GM19468 (cell line): ENCODE measurements at regions not wholly inside any gene's neighbourhood (a gene's known extent, or its start where the extent isn't known, plus 50 kb on each side); places are given as distances from the start of the nearest gene placed in this dataset.

Experiments used
- ATAC-seq: cut with Tn5 transposase; IDR thresholded peaks from one replicate; pipeline ENCODE4 v1.9.1; 2021; ENCODE audit warnings: mild to moderate bottlenecking, moderate library complexity, moderate number of reproducible peaks; ENCODE audit not compliant: unreplicated experiment; ENCODE audit errors: extremely low read depth

- no peak for ATAC-seq
Observed at GRCh38 chr3:69451594-69451993, 65.7 kb upstream of the FRMD4B start.

DNA sequence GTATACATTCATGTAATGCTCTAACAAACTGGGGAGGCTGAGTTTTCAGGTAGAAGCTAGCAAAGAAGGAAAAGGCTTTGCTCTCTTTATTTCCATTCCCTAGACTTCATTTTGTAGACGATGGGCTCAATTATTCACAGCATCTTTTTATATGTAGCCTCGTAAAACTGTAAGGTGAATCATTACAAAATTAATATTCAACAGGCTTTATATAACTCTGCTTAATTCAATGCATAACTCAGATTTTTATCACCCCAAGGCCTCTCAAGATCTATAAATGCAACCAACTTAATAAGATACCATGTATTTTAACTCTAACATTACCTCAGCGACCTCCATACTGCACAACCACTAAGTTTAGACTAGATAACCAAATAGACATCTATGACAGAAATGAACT, 63.0 kb upstream of the FRMD4B start:
- ATAC-seq: no peak

GRCh38 chr3:69446402-69447072, 60.6 kb upstream of the FRMD4B start:
- ATAC-seq: no peak

GRCh38 chr3:69445498-69445897, 59.6 kb upstream of the FRMD4B start:
- no peak for ATAC-seq

DNA sequence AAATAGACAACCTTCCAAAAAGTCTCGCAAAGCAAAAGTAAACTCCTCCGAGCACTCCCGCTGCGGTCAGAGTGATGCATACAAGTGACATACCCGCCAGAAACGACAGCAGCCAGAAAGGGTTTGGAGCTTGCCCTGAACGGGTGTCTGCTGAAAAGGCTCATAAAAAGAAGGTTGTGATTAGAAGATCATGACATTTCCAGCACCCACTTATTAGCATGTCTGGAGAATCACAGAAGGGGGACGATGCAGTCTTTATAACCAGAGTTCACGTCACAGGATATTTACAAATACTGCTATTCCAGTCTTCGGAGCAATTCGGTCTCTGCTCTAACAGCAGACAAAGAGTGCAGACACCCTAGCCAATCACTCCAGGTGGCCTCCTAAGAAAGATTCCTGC, 59.1 kb upstream of the FRMD4B start:
- no peak for ATAC-seq

- no peak for ATAC-seq
Observed at GRCh38 chr3:69443457-69443920, 57.6 kb upstream of the FRMD4B start.

DNA sequence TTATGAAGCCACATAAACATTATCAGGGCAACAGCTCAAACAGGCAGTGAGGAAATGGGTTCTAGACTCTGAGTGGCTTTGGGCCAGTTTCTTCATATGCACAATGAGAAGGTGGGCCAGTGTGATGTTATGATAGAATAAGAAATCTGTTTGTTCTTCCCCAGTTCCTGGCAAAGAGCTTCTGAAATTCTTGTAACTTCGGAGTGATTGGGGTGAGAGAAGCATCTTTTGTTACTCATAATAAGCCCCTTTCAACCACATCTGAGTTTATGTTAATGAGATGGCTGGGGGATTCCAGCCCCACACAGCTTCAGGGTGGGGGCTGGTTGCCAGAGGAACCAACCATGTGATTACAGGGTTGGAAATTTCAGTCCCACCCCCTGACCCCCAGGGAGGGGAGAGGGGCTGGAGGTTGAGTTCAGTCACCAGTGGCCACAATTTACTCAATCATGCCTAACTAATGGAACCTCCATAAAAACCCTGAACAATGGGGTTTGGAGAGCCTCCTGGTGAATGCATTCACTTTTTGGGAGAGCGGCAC, 57.0 kb upstream of the FRMD4B start:
- ATAC-seq: peak; percentile 20

- no peak for ATAC-seq
Observed at GRCh38 chr3:69441732-69442131, 55.8 kb upstream of the FRMD4B start.

GRCh38 chr3:69441040-69441439, 55.2 kb upstream of the FRMD4B start:
- no peak for ATAC-seq

DNA sequence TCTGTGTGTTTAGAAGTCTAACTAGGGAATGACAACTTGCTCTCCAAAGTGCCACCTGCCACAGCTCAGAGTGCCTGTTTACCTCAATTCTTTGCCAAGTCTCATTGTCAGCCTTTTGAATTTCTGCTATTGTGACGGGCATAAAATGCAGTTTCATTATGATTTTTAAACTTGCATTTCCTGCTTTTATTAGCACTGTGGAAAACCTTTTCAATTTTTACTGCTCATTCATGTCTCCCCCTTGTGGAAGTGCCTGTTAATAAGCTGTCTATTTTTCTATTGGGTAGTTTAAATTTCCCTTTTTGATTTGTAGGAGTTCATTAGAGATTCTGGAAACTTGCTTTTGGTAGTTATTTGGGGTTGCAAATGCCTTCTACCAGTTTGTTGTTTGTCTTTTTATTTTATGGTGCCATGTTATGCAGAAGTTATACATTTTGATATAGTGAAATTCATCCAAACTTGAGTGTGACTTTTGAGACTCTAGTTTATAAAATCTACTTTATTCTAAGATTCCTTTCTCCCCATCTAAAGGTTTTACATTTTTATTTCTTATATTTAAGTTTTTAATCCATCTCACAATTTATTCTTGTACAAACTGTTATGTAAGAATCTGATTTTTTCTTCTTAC, 53.9 kb upstream of the FRMD4B start:
- ATAC-seq: no peak

GRCh38 chr3:69438476-69438875, 52.6 kb upstream of the FRMD4B start:
- no peak for ATAC-seq

DNA sequence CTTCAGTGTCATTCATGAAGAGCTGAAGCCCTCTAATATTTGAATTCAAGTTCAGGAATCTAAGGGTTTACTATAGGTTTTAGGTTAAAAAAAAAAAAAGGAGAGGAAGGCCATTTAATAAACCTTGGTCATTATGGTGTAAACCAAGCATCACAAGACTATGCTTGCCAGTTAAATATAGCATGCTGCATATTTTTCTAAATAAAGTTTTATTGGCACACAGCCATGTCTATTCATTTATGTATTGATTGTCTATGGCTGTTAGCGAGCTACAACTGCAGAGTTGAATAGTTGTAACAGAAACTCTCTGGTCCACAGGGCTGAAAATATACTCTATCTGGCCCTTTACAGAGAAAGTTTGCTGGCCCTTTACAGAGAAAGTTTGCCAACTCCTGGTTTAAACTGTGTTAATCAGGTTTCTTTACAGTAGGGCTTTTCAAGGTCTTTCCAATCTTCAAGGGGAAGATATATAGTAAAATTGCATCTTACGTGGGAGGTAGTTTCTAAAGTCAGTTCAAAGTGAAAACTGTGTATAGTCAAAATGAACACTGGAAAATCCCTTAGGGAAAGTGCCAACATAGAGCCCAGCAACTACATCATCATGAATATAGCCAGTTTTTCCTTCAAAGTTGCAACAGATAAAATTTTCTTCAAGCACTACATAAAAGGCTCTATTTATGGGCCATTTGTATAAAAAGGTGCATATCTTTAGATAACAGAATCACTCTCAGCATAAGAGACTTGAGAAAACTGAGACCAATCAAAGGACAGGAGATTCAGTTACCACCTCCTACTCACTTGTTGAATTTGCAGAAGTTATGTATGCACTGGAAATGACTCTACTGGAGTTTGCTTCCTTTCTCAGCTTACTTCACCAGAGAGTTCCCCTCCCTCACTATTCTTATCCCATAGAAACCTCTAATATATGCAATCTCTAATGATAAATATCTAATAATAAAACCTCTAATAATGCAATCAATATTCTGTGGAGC, 49.7 kb upstream of the FRMD4B start:
- no peak for ATAC-seq
